ENCODE measurements at regions not wholly inside any gene's neighbourhood (a gene's known extent, or its start where the extent isn't known, plus 50 kb on each side); places are given as distances from the start of the nearest gene placed in this dataset. TPM values are rescaled to one million over a fixed set of nuclear protein-coding genes. Genes with fewer than 3 reads are reported as not detected.

DNA sequence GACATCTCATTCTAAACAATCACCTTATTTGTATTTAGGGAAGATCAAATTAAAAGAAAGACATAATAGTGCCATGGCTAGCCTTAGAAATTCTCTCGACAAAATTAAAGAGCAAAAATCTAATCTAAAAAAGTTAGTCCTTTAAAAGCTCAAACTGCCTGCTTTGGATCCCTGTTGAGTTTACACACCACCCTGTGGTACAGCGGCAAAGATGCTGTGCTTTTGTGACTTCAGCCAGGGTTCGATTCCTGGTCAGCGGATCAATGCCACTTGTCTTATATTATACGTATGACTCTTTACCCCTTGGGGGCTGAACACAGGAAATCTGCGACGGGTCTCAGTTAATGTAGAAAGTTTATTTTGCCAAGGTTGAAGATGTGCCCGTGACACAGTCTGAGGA, 51.3 kb upstream of the VOPP1 start:
- Histone ChIP-seq H3K9me3 (no peaks in the 10 kb centered on the region), H3K4me1 (ENCODE audit: insufficient read depth) (no peaks in the 10 kb centered on the region), H3K27ac (no peak overlapping the region), H3K4me3 (no peak overlapping the region), H3K36me3 (no peaks in the 10 kb centered on the region), H3K27me3 (no peaks in the 10 kb centered on the region)
- WGBS, 3 donors, result 92 to 93% (median 93%) methylated on average over 8 of the region's 8 CpGs
- no peak for DNase-seq
- TF ChIP-seq, protein P1, sequence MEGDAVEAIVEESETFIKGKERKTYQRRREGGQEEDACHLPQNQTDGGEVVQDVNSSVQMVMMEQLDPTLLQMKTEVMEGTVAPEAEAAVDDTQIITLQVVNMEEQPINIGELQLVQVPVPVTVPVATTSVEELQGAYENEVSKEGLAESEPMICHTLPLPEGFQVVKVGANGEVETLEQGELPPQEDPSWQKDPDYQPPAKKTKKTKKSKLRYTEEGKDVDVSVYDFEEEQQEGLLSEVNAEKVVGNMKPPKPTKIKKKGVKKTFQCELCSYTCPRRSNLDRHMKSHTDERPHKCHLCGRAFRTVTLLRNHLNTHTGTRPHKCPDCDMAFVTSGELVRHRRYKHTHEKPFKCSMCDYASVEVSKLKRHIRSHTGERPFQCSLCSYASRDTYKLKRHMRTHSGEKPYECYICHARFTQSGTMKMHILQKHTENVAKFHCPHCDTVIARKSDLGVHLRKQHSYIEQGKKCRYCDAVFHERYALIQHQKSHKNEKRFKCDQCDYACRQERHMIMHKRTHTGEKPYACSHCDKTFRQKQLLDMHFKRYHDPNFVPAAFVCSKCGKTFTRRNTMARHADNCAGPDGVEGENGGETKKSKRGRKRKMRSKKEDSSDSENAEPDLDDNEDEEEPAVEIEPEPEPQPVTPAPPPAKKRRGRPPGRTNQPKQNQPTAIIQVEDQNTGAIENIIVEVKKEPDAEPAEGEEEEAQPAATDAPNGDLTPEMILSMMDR (IDR thresholded peaks at IDR 0.05), result no peak
- TF ChIP-seq EP300 (IDR thresholded peaks at IDR 0.05), result no peak
- intact Hi-C loops (cut with DNase I), result no loop called here

DNA sequence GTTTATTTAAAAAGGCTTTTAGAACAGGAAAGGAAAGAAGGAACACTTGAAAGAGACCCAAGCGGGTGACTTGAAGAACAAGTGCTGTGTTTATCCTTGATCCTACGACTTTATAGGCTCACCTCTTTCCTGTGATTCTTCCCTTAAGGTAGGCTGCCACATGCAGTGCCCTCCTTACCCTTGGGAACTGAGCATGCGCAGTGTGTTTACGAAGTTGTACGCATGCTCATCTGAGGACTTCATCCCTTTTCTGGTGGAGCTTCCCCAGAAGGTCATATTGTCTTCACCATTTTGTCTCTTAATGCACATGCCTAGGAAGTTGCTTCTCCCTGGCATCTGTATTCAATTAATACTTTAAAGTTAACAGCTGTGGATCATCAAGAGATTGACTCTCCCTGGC, 49.9 kb upstream of the VOPP1 start:
- 80 to 87% (median 80%) methylated on average over 5 of the region's 5 CpGs for whole genome bisulfite sequencing, 3 donors
- Histone ChIP-seq H3K4me1 (ENCODE audit: insufficient read depth) (no peaks in the 10 kb centered on the region), H3K27me3 (no peaks in the 10 kb centered on the region), H3K4me3 (no peak overlapping the region), H3K36me3 (no peaks in the 10 kb centered on the region), H3K27ac (no peak overlapping the region), H3K9me3 (no peaks in the 10 kb centered on the region)
- intact Hi-C loops (cut with DNase I), result no loop called here
- no peak for DNase-seq
- no peak for TF ChIP-seq EP300 (IDR thresholded peaks at IDR 0.05)
- no peak for TF ChIP-seq POLR2A (IDR thresholded peaks at IDR 0.05)
- TF ChIP-seq, protein P1 (IDR thresholded peaks at IDR 0.05), result no peak

Small RNA genes lying in the stretch of these regions (small RNA-seq; reads per million reads assigned to genes)
- gene RNU6-389P (not detected), gene SUMO2P3 (not detected)
